ENCODE measurements at regions not wholly inside any gene's neighbourhood (a gene's known extent, or its start where the extent isn't known, plus 50 kb on each side); places are given as distances from the start of the nearest gene placed in this dataset.

GRCh38 chrX:1112321-1112720 is 100.1 kb downstream of the CRLF2 start:
- Histone ChIP-seq H3K4me1 (no peaks in the 10 kb centered on the region), H3K4me3 (no peak overlapping the region), H3K27ac (no peak overlapping the region), H3K4me2 (no peak overlapping the region), H3K9me3 (no peaks in the 10 kb centered on the region)
- no peak for ATAC-seq
- no peak for DNase-seq (ENCODE audit: low read depth in 1 of 2, low spot score in 1 of 2)
- 33% methylated on average over 9 of the region's 9 CpGs for WGBS (ENCODE audit: missing lambda C conversion rate)
- POLR2A ChIA-PET = no interaction called here
- no peak for TF ChIP-seq NPAS2 (CRISPR knock-in tag; IDR thresholded peaks at IDR 0.05; ENCODE audit: borderline replicate concordance)
- TF ChIP-seq, protein P1, sequence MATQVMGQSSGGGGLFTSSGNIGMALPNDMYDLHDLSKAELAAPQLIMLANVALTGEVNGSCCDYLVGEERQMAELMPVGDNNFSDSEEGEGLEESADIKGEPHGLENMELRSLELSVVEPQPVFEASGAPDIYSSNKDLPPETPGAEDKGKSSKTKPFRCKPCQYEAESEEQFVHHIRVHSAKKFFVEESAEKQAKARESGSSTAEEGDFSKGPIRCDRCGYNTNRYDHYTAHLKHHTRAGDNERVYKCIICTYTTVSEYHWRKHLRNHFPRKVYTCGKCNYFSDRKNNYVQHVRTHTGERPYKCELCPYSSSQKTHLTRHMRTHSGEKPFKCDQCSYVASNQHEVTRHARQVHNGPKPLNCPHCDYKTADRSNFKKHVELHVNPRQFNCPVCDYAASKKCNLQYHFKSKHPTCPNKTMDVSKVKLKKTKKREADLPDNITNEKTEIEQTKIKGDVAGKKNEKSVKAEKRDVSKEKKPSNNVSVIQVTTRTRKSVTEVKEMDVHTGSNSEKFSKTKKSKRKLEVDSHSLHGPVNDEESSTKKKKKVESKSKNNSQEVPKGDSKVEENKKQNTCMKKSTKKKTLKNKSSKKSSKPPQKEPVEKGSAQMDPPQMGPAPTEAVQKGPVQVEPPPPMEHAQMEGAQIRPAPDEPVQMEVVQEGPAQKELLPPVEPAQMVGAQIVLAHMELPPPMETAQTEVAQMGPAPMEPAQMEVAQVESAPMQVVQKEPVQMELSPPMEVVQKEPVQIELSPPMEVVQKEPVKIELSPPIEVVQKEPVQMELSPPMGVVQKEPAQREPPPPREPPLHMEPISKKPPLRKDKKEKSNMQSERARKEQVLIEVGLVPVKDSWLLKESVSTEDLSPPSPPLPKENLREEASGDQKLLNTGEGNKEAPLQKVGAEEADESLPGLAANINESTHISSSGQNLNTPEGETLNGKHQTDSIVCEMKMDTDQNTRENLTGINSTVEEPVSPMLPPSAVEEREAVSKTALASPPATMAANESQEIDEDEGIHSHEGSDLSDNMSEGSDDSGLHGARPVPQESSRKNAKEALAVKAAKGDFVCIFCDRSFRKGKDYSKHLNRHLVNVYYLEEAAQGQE (IDR thresholded peaks at IDR 0.05) = no peak
- no peak for TF ChIP-seq FOSL2 (IDR thresholded peaks at IDR 0.05)
- no peak for TF ChIP-seq FOSL2 (CRISPR knock-in tag; IDR thresholded peaks at IDR 0.05)
- TF ChIP-seq MAFK (IDR thresholded peaks at IDR 0.05; ENCODE audit: partially characterized antibody) = no peak
- no peak for TF ChIP-seq RAD21 (conservative IDR thresholded peaks at IDR 0.05 in 1 of 2, IDR thresholded peaks at IDR 0.05 in 1 of 2)
- TF ChIP-seq, protein P2, sequence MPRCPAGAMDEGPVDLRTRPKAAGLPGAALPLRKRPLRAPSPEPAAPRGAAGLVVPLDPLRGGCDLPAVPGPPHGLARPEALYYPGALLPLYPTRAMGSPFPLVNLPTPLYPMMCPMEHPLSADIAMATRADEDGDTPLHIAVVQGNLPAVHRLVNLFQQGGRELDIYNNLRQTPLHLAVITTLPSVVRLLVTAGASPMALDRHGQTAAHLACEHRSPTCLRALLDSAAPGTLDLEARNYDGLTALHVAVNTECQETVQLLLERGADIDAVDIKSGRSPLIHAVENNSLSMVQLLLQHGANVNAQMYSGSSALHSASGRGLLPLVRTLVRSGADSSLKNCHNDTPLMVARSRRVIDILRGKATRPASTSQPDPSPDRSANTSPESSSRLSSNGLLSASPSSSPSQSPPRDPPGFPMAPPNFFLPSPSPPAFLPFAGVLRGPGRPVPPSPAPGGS (IDR thresholded peaks at IDR 0.05) = no peak
- TF ChIP-seq, protein P3, sequence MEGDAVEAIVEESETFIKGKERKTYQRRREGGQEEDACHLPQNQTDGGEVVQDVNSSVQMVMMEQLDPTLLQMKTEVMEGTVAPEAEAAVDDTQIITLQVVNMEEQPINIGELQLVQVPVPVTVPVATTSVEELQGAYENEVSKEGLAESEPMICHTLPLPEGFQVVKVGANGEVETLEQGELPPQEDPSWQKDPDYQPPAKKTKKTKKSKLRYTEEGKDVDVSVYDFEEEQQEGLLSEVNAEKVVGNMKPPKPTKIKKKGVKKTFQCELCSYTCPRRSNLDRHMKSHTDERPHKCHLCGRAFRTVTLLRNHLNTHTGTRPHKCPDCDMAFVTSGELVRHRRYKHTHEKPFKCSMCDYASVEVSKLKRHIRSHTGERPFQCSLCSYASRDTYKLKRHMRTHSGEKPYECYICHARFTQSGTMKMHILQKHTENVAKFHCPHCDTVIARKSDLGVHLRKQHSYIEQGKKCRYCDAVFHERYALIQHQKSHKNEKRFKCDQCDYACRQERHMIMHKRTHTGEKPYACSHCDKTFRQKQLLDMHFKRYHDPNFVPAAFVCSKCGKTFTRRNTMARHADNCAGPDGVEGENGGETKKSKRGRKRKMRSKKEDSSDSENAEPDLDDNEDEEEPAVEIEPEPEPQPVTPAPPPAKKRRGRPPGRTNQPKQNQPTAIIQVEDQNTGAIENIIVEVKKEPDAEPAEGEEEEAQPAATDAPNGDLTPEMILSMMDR (IDR thresholded peaks at IDR 0.05) = no peak
- no peak for TF ChIP-seq CEBPB (IDR thresholded peaks at IDR 0.05)
- no peak for TF ChIP-seq SMC3 (IDR thresholded peaks at IDR 0.05)
- CTCF ChIA-PET = no interaction called here
- no peak for FAIRE-seq

- ATAC-seq = no peak
- H3K9me3 ChIP-seq = no peaks in the 10 kb centered on the region
These were observed 100.7 kb downstream of the CRLF2 start for GRCh38 chrX:1111601-1112300.

More at GRCh38 chrX:1111601-1112300, 100.7 kb downstream of the CRLF2 start:
- H3K4me2 ChIP-seq = no peak overlapping the region
- H3K4me1 ChIP-seq = no peaks in the 10 kb centered on the region
- no peak for DNase-seq (ENCODE audit: low read depth in 1 of 2, low spot score in 1 of 2)
- WGBS (ENCODE audit: missing lambda C conversion rate) = 30% methylated on average over 14 of the region's 17 CpGs
- no peak overlapping the region for H3K27ac ChIP-seq
- no peak for TF ChIP-seq CBX8 (IDR thresholded peaks at IDR 0.05)
- TF ChIP-seq, protein P4, sequence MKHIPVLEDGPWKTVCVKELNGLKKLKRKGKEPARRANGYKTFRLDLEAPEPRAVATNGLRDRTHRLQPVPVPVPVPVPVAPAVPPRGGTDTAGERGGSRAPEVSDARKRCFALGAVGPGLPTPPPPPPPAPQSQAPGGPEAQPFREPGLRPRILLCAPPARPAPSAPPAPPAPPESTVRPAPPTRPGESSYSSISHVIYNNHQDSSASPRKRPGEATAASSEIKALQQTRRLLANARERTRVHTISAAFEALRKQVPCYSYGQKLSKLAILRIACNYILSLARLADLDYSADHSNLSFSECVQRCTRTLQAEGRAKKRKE (CRISPR knock-in tag; IDR thresholded peaks at IDR 0.05; ENCODE audit: low read depth) = no peak
- TF ChIP-seq RFX5 (IDR thresholded peaks at IDR 0.05) = no peak
- TF ChIP-seq NFE2L2 (conservative IDR thresholded peaks at IDR 0.05; ENCODE audit: low read length) = no peak
- no peak for TF ChIP-seq MAFK (IDR thresholded peaks at IDR 0.05; ENCODE audit: partially characterized antibody)
- TF ChIP-seq CEBPB (IDR thresholded peaks at IDR 0.05) = no peak
- no peak for TF ChIP-seq ZNF302 (CRISPR knock-in tag; IDR thresholded peaks at IDR 0.05)
- TF ChIP-seq SMC3 (IDR thresholded peaks at IDR 0.05) = no peak
- no peak for TF ChIP-seq ZFP36 (IDR thresholded peaks at IDR 0.05; ENCODE audit: borderline replicate concordance, partially characterized antibody)
- no peak for TF ChIP-seq KDM1A (IDR thresholded peaks at IDR 0.05; ENCODE audit: low read depth)
- no peak for TF ChIP-seq GATA3 (IDR thresholded peaks at IDR 0.05; ENCODE audit: borderline replicate concordance)
- no peak for TF ChIP-seq MAZ (IDR thresholded peaks at IDR 0.05; ENCODE audit: borderline replicate concordance, low read depth, low read length)
- no peak for TF ChIP-seq SREBF2 (IDR thresholded peaks at IDR 0.05)
- ChIA-PET CTCF (no interaction called here), POLR2A (no interaction called here)
- FAIRE-seq = no peak
- H3K4me3 ChIP-seq = no peak overlapping the region
